ENCODE measurements at regions not wholly inside any gene's neighbourhood (a gene's known extent, or its start where the extent isn't known, plus 50 kb on each side); places are given as distances from the start of the nearest gene placed in this dataset.

GRCh38 chr10:43865265-43866135, 216.8 kb upstream of the ZNF32 start:
- TF ChIP-seq TAF1 (IDR thresholded peaks at IDR 0.05; ENCODE audit: borderline replicate concordance, insufficient read depth, low read length): no peak
- TF ChIP-seq POLR2AphosphoS5 (IDR thresholded peaks at IDR 0.05; ENCODE audit: low read depth, low read length): no peak
- TF ChIP-seq, protein P1, sequence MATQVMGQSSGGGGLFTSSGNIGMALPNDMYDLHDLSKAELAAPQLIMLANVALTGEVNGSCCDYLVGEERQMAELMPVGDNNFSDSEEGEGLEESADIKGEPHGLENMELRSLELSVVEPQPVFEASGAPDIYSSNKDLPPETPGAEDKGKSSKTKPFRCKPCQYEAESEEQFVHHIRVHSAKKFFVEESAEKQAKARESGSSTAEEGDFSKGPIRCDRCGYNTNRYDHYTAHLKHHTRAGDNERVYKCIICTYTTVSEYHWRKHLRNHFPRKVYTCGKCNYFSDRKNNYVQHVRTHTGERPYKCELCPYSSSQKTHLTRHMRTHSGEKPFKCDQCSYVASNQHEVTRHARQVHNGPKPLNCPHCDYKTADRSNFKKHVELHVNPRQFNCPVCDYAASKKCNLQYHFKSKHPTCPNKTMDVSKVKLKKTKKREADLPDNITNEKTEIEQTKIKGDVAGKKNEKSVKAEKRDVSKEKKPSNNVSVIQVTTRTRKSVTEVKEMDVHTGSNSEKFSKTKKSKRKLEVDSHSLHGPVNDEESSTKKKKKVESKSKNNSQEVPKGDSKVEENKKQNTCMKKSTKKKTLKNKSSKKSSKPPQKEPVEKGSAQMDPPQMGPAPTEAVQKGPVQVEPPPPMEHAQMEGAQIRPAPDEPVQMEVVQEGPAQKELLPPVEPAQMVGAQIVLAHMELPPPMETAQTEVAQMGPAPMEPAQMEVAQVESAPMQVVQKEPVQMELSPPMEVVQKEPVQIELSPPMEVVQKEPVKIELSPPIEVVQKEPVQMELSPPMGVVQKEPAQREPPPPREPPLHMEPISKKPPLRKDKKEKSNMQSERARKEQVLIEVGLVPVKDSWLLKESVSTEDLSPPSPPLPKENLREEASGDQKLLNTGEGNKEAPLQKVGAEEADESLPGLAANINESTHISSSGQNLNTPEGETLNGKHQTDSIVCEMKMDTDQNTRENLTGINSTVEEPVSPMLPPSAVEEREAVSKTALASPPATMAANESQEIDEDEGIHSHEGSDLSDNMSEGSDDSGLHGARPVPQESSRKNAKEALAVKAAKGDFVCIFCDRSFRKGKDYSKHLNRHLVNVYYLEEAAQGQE (IDR thresholded peaks at IDR 0.05; ENCODE audit: insufficient read depth in 1 of 2, low read depth in 2 of 2, low read length in 2 of 2): no peak
- no peak for TF ChIP-seq FOXP2 (optimal IDR thresholded peaks at IDR 0.05; ENCODE audit: borderline replicate concordance, extremely low read depth, extremely low read length, insufficient read depth)
- no peak for TF ChIP-seq SIN3A (IDR thresholded peaks at IDR 0.05; ENCODE audit: borderline replicate concordance, insufficient read depth, low read length)

DNA sequence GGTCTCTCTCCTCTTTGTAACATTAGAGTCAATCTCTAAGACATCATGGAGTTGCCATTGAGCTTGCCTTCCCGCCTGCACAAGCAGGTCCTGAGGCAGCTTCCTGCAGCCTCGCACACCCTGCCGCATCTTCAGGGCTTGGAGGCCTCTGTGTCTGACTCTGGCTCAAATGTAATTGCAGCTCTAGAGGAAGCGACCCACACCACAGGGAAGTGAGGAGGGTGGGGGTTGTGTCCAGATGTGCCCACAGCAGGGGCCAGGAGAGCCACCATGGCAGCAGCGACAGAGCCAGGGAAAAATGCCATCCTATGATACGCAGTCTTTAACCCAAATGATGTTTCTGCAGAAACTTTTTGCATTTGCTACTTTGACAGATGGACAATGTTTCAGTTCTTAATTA, 216.0 kb upstream of the ZNF32 start:
- TF ChIP-seq SIN3A (IDR thresholded peaks at IDR 0.05; ENCODE audit: borderline replicate concordance, insufficient read depth, low read length) (no peak), TAF1 (IDR thresholded peaks at IDR 0.05; ENCODE audit: borderline replicate concordance, insufficient read depth, low read length) (no peak), FOXP2 (optimal IDR thresholded peaks at IDR 0.05; ENCODE audit: borderline replicate concordance, extremely low read depth, extremely low read length, insufficient read depth) (no peak), POLR2AphosphoS5 (IDR thresholded peaks at IDR 0.05; ENCODE audit: low read depth, low read length) (no peak)
- TF ChIP-seq, protein P1 (IDR thresholded peaks at IDR 0.05; ENCODE audit: insufficient read depth in 1 of 2, low read depth in 2 of 2, low read length in 2 of 2): no peak

GRCh38 chr10:43863859-43864591, 215.3 kb upstream of the ZNF32 start:
- TF ChIP-seq SIN3A (IDR thresholded peaks at IDR 0.05; ENCODE audit: borderline replicate concordance, insufficient read depth, low read length): no peak
- TF ChIP-seq, protein P1 (IDR thresholded peaks at IDR 0.05; ENCODE audit: insufficient read depth in 1 of 2, low read depth in 2 of 2, low read length in 2 of 2): no peak
- TF ChIP-seq POLR2AphosphoS5 (IDR thresholded peaks at IDR 0.05; ENCODE audit: low read depth, low read length): no peak
- no peak for TF ChIP-seq TAF1 (IDR thresholded peaks at IDR 0.05; ENCODE audit: borderline replicate concordance, insufficient read depth, low read length)
- no peak for TF ChIP-seq FOXP2 (optimal IDR thresholded peaks at IDR 0.05; ENCODE audit: borderline replicate concordance, extremely low read depth, extremely low read length, insufficient read depth)

GRCh38 chr10:43863270-43863669, 214.6 kb upstream of the ZNF32 start:
- TF ChIP-seq TAF1 (IDR thresholded peaks at IDR 0.05; ENCODE audit: borderline replicate concordance, insufficient read depth, low read length): no peak
- no peak for TF ChIP-seq POLR2AphosphoS5 (IDR thresholded peaks at IDR 0.05; ENCODE audit: low read depth, low read length)
- TF ChIP-seq, protein P1 (IDR thresholded peaks at IDR 0.05; ENCODE audit: insufficient read depth in 1 of 2, low read depth in 2 of 2, low read length in 2 of 2): no peak
- no peak for TF ChIP-seq FOXP2 (optimal IDR thresholded peaks at IDR 0.05; ENCODE audit: borderline replicate concordance, extremely low read depth, extremely low read length, insufficient read depth)
- no peak for TF ChIP-seq SIN3A (IDR thresholded peaks at IDR 0.05; ENCODE audit: borderline replicate concordance, insufficient read depth, low read length)
